NCI-H1105 (cell line): ENCODE measurements at regions not wholly inside any gene's neighbourhood (a gene's known extent, or its start where the extent isn't known, plus 50 kb on each side); places are given as distances from the start of the nearest gene placed in this dataset.

Experiments used
- DNase-seq: peaks from one replicate; lab custom pipeline; 2025; lab: John Stamatoyannopoulos, UW

DNA sequence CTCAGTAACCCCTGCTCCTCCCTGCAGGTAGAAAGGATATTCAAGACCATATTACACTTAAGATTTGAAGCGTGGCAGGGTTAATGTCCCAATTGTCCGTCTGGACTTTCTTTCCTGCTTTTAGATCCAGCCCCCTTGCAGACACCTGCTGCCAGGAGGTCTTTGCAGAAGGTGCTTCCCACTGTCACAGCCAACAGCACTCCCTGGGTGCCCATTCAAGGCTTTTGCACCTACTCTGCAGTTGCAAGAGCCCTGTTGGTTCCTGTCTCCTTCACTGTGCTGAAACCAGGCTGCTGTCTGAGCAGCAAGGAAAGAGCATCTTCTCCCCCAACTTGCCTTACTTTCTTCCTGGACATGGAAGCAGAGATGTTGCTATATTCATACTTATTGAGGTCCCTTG is 1043.0 kb upstream of the POU3F3 start:
- DNase-seq = no peak

DNA sequence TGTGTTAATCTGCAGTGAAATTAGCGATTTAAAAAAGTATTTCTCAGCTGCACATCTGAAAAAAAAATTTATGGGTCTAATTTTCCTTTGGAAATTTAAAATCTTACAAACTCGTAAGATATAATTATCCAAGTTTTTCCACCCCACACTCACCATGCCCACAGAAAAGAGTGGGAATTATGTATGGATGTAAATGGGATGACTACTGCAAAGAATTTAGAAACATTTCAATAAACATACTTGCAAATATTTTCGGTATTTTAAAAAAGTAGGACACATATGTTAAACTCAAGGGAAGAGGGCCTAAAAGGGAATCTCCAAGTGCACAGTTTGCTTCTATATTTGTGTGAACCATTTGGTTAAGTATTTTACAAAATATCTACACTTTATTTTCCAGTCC is 1039.9 kb upstream of the POU3F3 start:
- DNase-seq = no peak

- no peak for DNase-seq
These were observed 1038.2 kb upstream of the POU3F3 start for GRCh38 chr2:103815731-103816130.

DNA sequence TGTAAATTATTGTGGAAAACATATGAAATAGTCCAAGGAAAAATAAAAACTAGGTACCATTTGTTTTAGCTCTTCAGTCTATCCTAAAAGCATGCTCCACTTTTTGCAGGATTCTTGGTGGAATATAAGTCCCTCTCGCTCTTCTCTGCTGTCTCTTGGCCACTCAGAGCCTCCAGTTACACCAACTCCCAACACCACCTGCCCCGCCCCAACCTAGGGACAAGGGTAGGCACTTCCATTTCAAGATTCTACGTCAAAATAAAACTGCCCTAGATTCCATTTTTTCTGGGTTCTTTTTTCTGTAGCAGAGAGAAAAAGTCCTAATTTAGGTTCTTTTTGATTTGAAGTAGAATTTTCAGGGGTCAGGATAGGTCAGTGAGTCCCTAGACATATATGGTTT is 1036.2 kb upstream of the POU3F3 start:
- DNase-seq = no peak

- no peak for DNase-seq
These were observed 1035.7 kb upstream of the POU3F3 start for GRCh38 chr2:103818176-103818575.

DNA sequence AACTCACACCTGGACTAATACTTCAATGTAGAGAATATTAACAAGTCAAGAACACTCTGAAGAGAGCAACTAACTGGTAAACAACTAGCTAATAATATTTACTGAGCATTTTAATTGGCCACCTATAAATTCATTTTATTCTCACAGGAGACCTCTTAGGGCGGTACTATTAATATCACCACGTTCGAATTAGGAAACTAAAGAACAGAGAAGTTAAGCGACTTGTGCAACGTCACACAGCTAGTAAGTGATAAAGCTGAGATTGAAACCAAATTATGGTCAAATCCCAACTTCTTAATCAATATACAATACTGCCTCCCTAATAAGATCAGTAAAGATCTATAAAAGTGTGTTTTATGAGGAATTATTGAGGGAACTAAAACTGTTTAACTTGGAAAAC is 1034.3 kb upstream of the POU3F3 start:
- DNase-seq = no peak

GRCh38 chr2:103823847-103824246 is 1030.1 kb upstream of the POU3F3 start:
- peak; percentile 82 for DNase-seq

- no peak for DNase-seq
These were observed 1006.6 kb upstream of the POU3F3 start for GRCh38 chr2:103847276-103847675.

DNA sequence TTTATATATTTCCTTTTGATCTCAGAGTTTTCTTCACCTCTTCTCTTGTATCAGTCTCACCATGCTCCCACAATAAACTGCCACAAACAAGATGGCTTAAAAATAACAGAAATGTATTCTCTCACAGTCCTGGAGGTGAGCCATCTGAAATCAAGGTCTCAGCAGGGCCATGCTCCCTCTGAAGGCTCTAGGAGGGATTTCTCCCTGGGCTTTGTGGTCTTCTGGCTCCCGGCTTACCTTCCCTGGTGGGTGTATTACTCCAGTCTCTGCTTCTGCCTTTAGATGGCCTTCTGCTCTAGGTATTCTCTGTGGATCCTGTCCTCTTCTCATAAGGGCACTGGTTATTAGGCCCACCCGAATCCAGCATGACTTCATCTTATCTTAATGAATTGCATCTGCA is 994.7 kb upstream of the POU3F3 start:
- DNase-seq = no peak

DNA sequence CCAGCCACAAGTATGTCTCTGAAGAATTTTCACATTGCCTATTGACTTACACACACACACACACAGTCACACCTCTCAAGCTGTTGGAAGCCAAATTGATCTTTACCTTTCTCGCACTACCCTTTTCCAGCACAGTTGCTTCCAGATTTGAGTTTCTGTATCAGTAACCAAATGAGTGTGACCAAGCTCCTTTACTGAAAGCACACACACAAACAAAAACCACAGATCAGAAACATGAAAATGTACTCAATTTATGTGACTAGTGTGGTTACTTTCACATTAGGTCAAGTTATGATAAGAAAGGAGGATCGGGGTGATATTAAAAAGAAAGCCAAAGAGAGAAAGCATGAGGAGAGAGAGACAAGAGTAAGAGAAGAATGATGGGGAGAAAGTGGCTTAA is 993.9 kb upstream of the POU3F3 start:
- no peak for DNase-seq

DNA sequence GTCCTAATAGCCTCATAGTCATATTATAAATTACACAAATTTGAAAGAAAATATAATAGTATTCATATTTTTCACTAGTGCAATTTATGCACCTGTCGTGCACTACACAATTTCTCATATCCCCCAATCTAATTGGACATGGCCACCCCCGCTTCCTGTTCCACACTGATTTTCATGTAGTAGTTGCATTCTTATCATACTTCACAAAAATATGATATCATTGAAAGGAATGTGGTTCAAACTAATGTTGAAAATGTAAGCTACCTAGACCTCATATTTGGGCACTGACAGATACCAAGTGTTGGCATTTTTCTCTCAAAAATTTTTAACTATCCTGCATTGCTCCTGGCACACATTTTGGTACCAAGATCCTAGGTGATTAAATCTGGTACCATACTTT is 985.5 kb upstream of the POU3F3 start:
- no peak for DNase-seq

- no peak for DNase-seq
These were observed 980.1 kb upstream of the POU3F3 start for GRCh38 chr2:103873716-103874351.

GRCh38 chr2:103875131-103875530 is 978.8 kb upstream of the POU3F3 start:
- no peak for DNase-seq

- no peak for DNase-seq
These were observed 978.4 kb upstream of the POU3F3 start for GRCh38 chr2:103875531-103875930.

DNA sequence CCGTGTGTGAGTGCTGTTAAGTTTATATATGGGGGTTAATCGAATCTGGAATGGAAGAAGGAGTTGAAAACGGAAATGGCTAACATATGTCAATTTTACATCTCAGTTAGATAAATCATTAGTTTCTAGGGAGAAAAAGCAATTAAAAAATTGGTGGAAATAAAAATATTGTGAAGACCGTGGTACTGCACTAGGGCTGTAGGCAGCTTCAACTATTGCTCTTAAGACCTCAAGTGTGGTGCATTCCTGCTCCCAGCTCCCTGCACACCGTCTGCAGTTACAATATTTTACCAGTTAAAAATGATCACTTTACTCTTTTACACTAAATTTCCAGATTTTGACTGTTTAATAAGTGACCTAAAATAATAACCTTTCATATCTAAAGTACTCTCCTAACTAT is 977.3 kb upstream of the POU3F3 start:
- no peak for DNase-seq

DNA sequence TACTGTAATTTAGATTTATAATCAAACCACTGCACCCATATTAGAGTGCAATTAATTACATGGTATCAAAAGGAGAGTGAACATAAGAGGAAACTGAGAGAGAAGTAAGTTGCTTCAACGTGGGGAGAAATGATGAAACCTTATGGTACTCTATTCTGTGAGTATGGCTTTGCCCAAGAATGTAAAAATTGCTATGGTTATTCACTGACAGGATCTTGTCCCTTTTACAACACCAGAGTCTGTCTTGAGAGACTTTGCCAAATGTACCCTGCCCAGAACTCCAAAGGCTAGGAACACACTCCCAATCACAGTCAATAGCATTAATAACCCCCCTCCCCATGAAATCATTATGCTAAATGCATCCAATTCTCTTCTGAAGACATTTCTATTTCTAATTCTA is 974.8 kb upstream of the POU3F3 start:
- no peak for DNase-seq

DNA sequence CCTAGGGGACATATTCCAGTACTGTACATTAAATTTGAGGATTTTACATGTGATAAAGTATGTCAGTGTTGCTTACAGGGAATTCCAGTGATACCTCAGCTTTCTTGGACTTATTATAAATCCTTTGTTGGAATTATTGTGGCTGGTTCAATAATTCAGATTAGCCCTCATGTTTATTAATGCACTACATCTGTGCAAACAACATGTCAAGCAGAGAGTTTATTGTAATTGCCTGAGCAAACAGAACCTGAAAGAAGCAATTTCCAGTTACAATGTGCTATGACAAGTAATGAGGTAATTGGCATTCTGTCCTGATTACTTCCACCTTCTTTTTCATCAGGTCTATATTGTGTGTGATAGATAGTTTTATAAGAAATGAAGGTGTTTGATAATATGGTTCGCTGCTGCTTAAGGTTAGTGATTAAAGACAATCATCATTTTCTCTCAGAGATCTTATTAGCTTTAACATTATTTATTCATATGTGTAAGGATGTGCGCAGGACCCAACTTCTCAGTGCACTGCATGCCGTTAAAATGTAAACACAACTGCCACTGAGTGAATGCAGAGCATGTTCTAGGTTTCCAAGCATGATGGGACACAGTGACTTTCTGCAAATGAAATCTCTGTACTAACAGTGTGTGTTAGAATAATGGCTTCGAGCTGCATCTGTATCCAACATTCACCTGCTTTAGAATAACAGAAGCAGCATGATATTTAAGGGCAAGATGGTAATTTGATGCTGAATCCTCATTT is 973.7 kb upstream of the POU3F3 start:
- DNase-seq = peak; percentile 48

DNA sequence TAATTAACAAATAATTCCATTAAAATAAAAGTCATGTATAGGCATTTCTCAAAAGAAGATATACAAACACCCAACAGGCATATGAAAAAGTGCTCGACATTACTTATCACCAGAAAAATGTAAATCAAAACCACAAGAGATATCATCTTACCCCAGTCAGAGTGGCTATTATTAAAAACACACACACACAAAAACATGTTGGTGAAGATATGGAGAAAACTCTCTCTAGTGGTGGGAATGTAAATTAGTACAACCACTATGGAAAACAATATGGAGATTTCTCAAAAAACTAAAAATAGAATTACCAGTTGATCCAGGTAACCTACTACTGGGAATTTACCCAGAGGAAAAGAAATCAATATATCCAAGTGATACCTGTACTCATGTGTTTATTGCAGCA is 966.3 kb upstream of the POU3F3 start:
- no peak for DNase-seq

- no peak for DNase-seq
These were observed 957.7 kb upstream of the POU3F3 start for GRCh38 chr2:103896182-103896581.

DNA sequence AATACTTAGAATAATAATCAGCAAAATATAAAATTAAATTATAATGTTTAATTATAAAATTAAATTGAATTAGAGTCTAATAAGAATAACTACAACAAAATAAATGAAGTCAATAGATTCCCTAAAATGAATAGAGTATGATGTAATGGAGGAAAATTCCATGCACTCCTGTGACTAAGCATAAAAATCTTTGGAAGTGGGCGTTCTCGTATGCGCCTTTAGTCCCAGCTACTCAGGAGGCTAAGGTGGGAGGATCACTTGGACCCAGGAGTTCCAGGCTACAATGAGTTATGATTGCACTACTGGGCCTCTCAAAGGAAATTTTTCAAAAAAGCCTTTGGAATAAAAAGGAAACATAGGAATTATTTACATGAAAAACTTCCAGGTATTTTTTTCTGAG is 955.4 kb upstream of the POU3F3 start:
- no peak for DNase-seq

GRCh38 chr2:103902347-103902746 is 951.6 kb upstream of the POU3F3 start:
- no peak for DNase-seq

- no peak for DNase-seq
These were observed 932.8 kb upstream of the POU3F3 start for GRCh38 chr2:103921161-103921560.

DNA sequence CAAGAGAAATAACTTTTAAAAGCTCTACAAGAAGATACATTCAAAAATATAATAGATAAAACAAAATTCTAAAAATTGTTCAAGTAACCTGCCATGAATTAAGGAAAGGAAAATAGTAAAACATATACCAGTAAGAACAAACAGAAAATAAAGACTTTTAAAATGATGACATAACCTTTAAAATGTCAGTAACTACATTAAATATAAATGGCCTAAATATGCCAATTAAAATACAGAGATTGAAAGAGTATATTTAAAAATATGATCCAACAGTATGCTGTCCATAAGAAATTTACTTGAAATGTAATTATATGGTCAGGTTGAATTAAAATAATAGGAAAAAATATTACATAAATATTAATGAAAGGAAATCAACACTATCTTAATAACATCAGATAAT is 911.7 kb upstream of the POU3F3 start:
- no peak for DNase-seq

DNA sequence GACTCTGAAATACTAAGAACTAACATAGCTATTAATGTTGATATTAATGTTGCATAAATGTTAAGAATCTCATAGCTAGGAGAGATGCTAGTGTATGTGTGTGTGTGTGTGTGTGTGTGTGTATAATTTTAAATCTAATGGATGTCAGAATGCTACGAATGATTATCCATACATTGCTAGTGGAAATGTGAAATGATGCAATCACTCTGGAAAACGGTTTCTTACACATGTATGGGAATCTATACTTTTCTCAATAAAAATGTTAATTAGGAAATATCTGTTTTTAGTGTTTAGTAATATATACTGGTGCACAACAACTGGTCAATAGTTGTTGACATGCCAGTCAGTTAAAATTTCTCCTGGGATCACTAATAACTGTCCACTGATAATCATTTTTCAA is 908.8 kb upstream of the POU3F3 start:
- no peak for DNase-seq
